NB4 (cell line): ENCODE measurements at regions not wholly inside any gene's neighbourhood (a gene's known extent, or its start where the extent isn't known, plus 50 kb on each side); places are given as distances from the start of the nearest gene placed in this dataset.

Experiments
- MYC ChIP-seq: IDR thresholded peaks from 2 replicates; pipeline ENCODE4 v1.6.1; 2011; ENCODE audit warnings: low read depth, low read length
- POLR2A ChIP-seq: IDR thresholded peaks from 2 replicates; pipeline ENCODE4 v1.6.1; 2011; ENCODE audit warnings: mild to moderate bottlenecking; ENCODE audit not compliant: insufficient read length; ENCODE audit errors: extremely low read depth
- TF ChIP-seq, protein P1 (sequence below): IDR thresholded peaks from one replicate; pipeline ENCODE4 v1.5.1; 2012; ENCODE audit warnings: low read depth, low read length
- TF ChIP-seq, protein P2 (sequence below): IDR thresholded peaks from 2 replicates; pipeline ENCODE4 v1.6.1; 2011; ENCODE audit warnings: low read depth, low read length

GRCh38 chr7:120014925-120015465 is 258.0 kb upstream of the KCND2 start:
- TF ChIP-seq, protein P1, sequence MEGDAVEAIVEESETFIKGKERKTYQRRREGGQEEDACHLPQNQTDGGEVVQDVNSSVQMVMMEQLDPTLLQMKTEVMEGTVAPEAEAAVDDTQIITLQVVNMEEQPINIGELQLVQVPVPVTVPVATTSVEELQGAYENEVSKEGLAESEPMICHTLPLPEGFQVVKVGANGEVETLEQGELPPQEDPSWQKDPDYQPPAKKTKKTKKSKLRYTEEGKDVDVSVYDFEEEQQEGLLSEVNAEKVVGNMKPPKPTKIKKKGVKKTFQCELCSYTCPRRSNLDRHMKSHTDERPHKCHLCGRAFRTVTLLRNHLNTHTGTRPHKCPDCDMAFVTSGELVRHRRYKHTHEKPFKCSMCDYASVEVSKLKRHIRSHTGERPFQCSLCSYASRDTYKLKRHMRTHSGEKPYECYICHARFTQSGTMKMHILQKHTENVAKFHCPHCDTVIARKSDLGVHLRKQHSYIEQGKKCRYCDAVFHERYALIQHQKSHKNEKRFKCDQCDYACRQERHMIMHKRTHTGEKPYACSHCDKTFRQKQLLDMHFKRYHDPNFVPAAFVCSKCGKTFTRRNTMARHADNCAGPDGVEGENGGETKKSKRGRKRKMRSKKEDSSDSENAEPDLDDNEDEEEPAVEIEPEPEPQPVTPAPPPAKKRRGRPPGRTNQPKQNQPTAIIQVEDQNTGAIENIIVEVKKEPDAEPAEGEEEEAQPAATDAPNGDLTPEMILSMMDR, result no peak
- TF ChIP-seq POLR2A (no peak), MYC (no peak)
- TF ChIP-seq, protein P2, sequence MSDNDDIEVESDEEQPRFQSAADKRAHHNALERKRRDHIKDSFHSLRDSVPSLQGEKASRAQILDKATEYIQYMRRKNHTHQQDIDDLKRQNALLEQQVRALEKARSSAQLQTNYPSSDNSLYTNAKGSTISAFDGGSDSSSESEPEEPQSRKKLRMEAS, result no peak
